Neural cell (in vitro differentiated cells): ENCODE measurements at regions not wholly inside any gene's neighbourhood (a gene's known extent, or its start where the extent isn't known, plus 50 kb on each side); places are given as distances from the start of the nearest gene placed in this dataset.

Source experiments
- EP300 ChIP-seq: fragments of 450-650 bp; conservative IDR thresholded peaks from 2 replicates; pipeline ENCODE4 v1.6.1; 2014; ENCODE audit warnings: antibody characterized with exemption, mild to moderate bottlenecking, moderate library complexity; ENCODE audit not compliant: poor library complexity, severe bottlenecking
- EZH2 ChIP-seq: fragments of 200-600, 300-800 bp; shearing (Covaris generic), sonication (generic); IDR thresholded peaks from 2 replicates; pipeline ENCODE4 v1.6.1; 2014; ENCODE audit warnings: antibody characterized with exemption, low read length, borderline replicate concordance, mild to moderate bottlenecking; ENCODE audit not compliant: insufficient read depth, poor library complexity, severe bottlenecking
- MXI1 ChIP-seq: fragments of 450-650 bp; conservative IDR thresholded peaks from 2 replicates; pipeline ENCODE4 v1.6.1; 2014; ENCODE audit warnings: antibody characterized with exemption, mild to moderate bottlenecking; ENCODE audit not compliant: poor library complexity, severe bottlenecking
- POLR2AphosphoS5 ChIP-seq: IDR thresholded peaks from 2 replicates; pipeline ENCODE4 v1.6.1; 2012
- RAD21 ChIP-seq: fragments of 450-650 bp; conservative IDR thresholded peaks from 2 replicates; pipeline ENCODE4 v1.6.1; 2014; ENCODE audit warnings: antibody characterized with exemption, mild to moderate bottlenecking, moderate library complexity
- SMC3 ChIP-seq: fragments of 450-650 bp; conservative IDR thresholded peaks from 2 replicates; pipeline ENCODE4 v1.6.1; 2014; ENCODE audit warnings: antibody characterized with exemption, mild to moderate bottlenecking, moderate library complexity; ENCODE audit not compliant: poor library complexity
- TAF1 ChIP-seq: IDR thresholded peaks from 2 replicates; pipeline ENCODE4 v1.6.1; 2012; ENCODE audit warnings: low read depth
- TF ChIP-seq, protein P1 (sequence below): fragments of 450-650 bp; IDR thresholded peaks from 2 replicates; pipeline ENCODE4 v1.5.1; 2014; ENCODE audit warnings: antibody characterized with exemption, mild to moderate bottlenecking, moderate library complexity; ENCODE audit not compliant: poor library complexity, severe bottlenecking
- TF ChIP-seq, protein P2 (sequence below): IDR thresholded peaks from 2 replicates; pipeline ENCODE4 v1.6.1; 2012; ENCODE audit warnings: borderline replicate concordance

DNA sequence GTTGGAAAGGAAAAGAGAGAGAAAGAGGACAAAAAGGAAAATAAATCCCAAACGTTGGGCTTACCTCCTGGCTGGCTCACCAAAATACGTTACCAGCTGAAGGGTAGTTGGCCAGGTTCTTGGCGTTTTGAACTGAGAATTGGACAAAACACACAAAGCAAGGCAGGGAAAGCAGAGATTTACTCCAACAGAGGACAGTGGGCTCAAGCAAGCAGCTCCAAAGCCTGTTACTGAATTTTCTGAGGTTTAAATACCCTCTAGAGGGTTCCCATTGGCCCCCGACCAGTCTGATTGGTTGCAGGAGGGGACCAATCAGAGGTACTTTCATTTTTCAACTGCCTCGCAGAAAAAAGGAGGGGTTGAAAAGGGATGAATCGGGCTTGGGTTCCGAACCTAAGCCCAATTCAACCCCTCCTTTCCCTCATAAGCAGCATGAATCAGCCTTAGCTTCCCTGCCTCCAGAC, 55.6 kb upstream of the ALOX12 start:
- TF ChIP-seq, protein P1, sequence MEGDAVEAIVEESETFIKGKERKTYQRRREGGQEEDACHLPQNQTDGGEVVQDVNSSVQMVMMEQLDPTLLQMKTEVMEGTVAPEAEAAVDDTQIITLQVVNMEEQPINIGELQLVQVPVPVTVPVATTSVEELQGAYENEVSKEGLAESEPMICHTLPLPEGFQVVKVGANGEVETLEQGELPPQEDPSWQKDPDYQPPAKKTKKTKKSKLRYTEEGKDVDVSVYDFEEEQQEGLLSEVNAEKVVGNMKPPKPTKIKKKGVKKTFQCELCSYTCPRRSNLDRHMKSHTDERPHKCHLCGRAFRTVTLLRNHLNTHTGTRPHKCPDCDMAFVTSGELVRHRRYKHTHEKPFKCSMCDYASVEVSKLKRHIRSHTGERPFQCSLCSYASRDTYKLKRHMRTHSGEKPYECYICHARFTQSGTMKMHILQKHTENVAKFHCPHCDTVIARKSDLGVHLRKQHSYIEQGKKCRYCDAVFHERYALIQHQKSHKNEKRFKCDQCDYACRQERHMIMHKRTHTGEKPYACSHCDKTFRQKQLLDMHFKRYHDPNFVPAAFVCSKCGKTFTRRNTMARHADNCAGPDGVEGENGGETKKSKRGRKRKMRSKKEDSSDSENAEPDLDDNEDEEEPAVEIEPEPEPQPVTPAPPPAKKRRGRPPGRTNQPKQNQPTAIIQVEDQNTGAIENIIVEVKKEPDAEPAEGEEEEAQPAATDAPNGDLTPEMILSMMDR: no peak
- TF ChIP-seq RAD21: no peak
- TF ChIP-seq MXI1: no peak
- TF ChIP-seq TAF1: no peak
- no peak for TF ChIP-seq EP300
- TF ChIP-seq EZH2: no peak
- TF ChIP-seq, protein P2, sequence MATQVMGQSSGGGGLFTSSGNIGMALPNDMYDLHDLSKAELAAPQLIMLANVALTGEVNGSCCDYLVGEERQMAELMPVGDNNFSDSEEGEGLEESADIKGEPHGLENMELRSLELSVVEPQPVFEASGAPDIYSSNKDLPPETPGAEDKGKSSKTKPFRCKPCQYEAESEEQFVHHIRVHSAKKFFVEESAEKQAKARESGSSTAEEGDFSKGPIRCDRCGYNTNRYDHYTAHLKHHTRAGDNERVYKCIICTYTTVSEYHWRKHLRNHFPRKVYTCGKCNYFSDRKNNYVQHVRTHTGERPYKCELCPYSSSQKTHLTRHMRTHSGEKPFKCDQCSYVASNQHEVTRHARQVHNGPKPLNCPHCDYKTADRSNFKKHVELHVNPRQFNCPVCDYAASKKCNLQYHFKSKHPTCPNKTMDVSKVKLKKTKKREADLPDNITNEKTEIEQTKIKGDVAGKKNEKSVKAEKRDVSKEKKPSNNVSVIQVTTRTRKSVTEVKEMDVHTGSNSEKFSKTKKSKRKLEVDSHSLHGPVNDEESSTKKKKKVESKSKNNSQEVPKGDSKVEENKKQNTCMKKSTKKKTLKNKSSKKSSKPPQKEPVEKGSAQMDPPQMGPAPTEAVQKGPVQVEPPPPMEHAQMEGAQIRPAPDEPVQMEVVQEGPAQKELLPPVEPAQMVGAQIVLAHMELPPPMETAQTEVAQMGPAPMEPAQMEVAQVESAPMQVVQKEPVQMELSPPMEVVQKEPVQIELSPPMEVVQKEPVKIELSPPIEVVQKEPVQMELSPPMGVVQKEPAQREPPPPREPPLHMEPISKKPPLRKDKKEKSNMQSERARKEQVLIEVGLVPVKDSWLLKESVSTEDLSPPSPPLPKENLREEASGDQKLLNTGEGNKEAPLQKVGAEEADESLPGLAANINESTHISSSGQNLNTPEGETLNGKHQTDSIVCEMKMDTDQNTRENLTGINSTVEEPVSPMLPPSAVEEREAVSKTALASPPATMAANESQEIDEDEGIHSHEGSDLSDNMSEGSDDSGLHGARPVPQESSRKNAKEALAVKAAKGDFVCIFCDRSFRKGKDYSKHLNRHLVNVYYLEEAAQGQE: no peak
- no peak for TF ChIP-seq POLR2AphosphoS5
- no peak for TF ChIP-seq SMC3
